HG03342 (cell line): ENCODE measurements at regions not wholly inside any gene's neighbourhood (a gene's known extent, or its start where the extent isn't known, plus 50 kb on each side); places are given as distances from the start of the nearest gene placed in this dataset.
"Not testable (repeated sequence)": the region's sequence is repeated elsewhere in the genome, so short reads cannot be mapped to it uniquely, and the experiment has no call there.

ENCODE experiments used
- ATAC-seq: cut with Tn5 transposase; IDR thresholded peaks from one replicate; pipeline ENCODE4 v1.9.1; 2021; ENCODE audit warnings: mild to moderate bottlenecking, moderate library complexity; ENCODE audit not compliant: unreplicated experiment

- ATAC-seq: not testable (repeated sequence)
These were observed 80.1 kb upstream of the TMEM170B start for GRCh38 chr6:11457422-11457821.

- not testable (repeated sequence) for ATAC-seq
These were observed 85.4 kb upstream of the TMEM170B start for GRCh38 chr6:11452106-11452505.

GRCh38 chr6:11450037-11450436 lies 87.5 kb upstream of the TMEM170B start:
- no peak for ATAC-seq

- no peak for ATAC-seq
These were observed 88.1 kb upstream of the TMEM170B start for GRCh38 chr6:11449408-11449807.

GRCh38 chr6:11448038-11448437 lies 89.5 kb upstream of the TMEM170B start:
- ATAC-seq: no peak

GRCh38 chr6:11447265-11447664 lies 90.3 kb upstream of the TMEM170B start:
- no peak for ATAC-seq

- no peak for ATAC-seq
These were observed 92.4 kb upstream of the TMEM170B start for GRCh38 chr6:11445146-11445545.

GRCh38 chr6:11443125-11443524 lies 94.4 kb upstream of the TMEM170B start:
- ATAC-seq: not testable (repeated sequence)

GRCh38 chr6:11442495-11442894 lies 95.1 kb upstream of the TMEM170B start:
- ATAC-seq: no peak

- ATAC-seq: no peak
These were observed 97.7 kb upstream of the TMEM170B start for GRCh38 chr6:11439876-11440275.

- no peak for ATAC-seq
These were observed 98.5 kb upstream of the TMEM170B start for GRCh38 chr6:11439017-11439420.

- no peak for ATAC-seq
These were observed 99.6 kb upstream of the TMEM170B start for GRCh38 chr6:11437824-11438459.

GRCh38 chr6:11436508-11437096 lies 100.9 kb upstream of the TMEM170B start:
- no peak for ATAC-seq

- no peak for ATAC-seq
These were observed 102.8 kb upstream of the TMEM170B start for GRCh38 chr6:11434565-11435326.

GRCh38 chr6:11433860-11434259 lies 103.7 kb upstream of the TMEM170B start:
- ATAC-seq: no peak

GRCh38 chr6:11432713-11433450 lies 104.7 kb upstream of the TMEM170B start:
- ATAC-seq: no peak

- ATAC-seq: no peak
These were observed 105.5 kb upstream of the TMEM170B start for GRCh38 chr6:11432091-11432490.

- no peak for ATAC-seq
These were observed 106.1 kb upstream of the TMEM170B start for GRCh38 chr6:11431455-11431937.

- no peak for ATAC-seq
These were observed 107.5 kb upstream of the TMEM170B start for GRCh38 chr6:11430036-11430435.

- ATAC-seq: peak; percentile 26
These were observed 108.0 kb upstream of the TMEM170B start for GRCh38 chr6:11429577-11429976.

GRCh38 chr6:11428895-11429294 lies 108.7 kb upstream of the TMEM170B start:
- peak; percentile 65 for ATAC-seq
